ENCODE measurements at regions not wholly inside any gene's neighbourhood (a gene's known extent, or its start where the extent isn't known, plus 50 kb on each side); places are given as distances from the start of the nearest gene placed in this dataset.

DNA sequence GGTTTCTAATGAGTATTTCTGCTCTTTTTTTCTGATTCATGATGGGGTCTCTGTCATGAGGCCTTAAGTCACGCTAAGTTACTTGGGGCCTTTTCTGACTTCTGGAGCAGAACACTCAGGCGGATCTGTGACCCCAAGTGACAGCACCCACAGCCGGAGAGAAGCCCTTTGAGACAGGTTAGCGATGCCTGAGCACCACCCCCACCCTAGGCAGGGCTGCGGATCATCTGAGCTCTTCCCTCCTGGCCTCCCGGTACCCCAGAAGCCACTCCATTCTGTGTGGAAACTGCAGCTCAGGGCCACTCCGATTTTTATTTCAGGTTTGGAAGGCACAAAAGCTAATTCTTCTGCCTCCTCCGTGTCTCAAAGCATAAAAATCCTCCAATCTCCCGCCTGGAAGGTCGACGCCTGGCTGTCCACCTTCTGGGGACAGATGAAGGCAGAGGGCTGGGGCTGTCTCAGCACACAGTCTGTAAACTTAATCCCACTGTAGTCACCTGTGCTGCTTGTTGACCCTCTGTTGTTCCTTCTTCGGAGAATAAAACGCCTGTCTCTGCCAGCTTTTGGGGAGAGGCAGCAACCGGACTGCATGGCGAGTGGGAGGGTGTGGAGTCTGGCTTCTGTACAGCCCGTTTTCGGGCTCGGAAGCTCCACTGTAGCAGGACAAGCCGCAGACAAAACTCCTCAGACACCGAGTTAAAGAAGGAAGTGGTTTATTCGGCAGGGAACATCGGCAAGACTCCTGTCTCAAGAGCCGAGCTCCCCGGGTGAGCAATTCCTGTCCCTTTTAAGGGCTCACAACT, 88.8 kb downstream of the SPRY4 start:
- Histone ChIP-seq H3K4me3 (ENCODE audit: extremely low read depth in 1 of 4, insufficient read depth in 2 of 4, low read depth in 3 of 4, low read length in 4 of 4) (peak overlapping the region in 2 of 4 experiments; percentile 7 to 21; a peak in 2 of 8 replicates), H3K27ac (ENCODE audit: low read depth, low read length) (peak overlapping the region; percentile 49), H3K23me2 (ENCODE audit: low read depth, low read length) (no peaks in the 10 kb centered on the region), H2BK20ac (ENCODE audit: low read length) (peak overlapping the region; percentile 86; the same call in 1 of the 2 replicates), H2BK120ac (replicated peaks; ENCODE audit: low read depth, low read length) (peak overlapping the region; percentile 63), H3K4me1 (replicated peaks in 1 of 4; ENCODE audit: control insufficient read depth in 3 of 4, insufficient read depth in 4 of 4, low read length in 3 of 4) (peaks cover 8 to 19% (median 15%) of the 10 kb centered on the region in 4 experiments), H3K14ac (ENCODE audit: insufficient read length) (no peak overlapping the region), H3K27me3 (replicated peaks in 1 of 4; ENCODE audit: control insufficient read depth in 3 of 4, extremely low read depth in 1 of 4, insufficient read depth in 3 of 4, low read length in 3 of 4) (no peaks in the 10 kb centered on the region), H2BK5ac (ENCODE audit: low read depth, low read length) (peak overlapping the region; percentile 99), H4K20me1 (replicated peaks in 1 of 2; ENCODE audit: control insufficient read depth in 1 of 2, insufficient read depth in 2 of 2, low read length in 2 of 2) (no peaks in the 10 kb centered on the region), H3K23ac (ENCODE audit: insufficient read length) (no peak overlapping the region), H3K79me2 (ENCODE audit: control insufficient read depth in 1 of 2, insufficient read depth in 2 of 2, low read length in 2 of 2) (no peaks in the 10 kb centered on the region), H3K4me2 (ENCODE audit: insufficient read depth in 1 of 2, low read depth in 2 of 2, low read length in 2 of 2) (peak overlapping the region; percentile 51 to 54), H3K9me3 (ENCODE audit: insufficient read depth in 2 of 2, low read depth in 1 of 2, low read length in 1 of 2) (no peaks in the 10 kb centered on the region), H3K4ac (replicated peaks; ENCODE audit: insufficient read length, low read depth, low read length) (peak overlapping the region; percentile 11), H4K5ac (ENCODE audit: insufficient read length, low read depth, low read length) (peak overlapping the region; percentile 3), H3K79me1 (ENCODE audit: low read depth, low read length) (no peaks in the 10 kb centered on the region), H2BK15ac (ENCODE audit: low read length) (peak overlapping the region; percentile 25; the same call in 1 of the 2 replicates), H3K56ac (replicated peaks; ENCODE audit: insufficient read length, low read depth, low read length) (peak overlapping the region; percentile 65), H2AFZ (ENCODE audit: low read length) (no peak overlapping the region), H3K18ac (ENCODE audit: extremely low read depth, low read length) (peak overlapping the region; percentile 72), H3K36me3 (ENCODE audit: control insufficient read depth in 2 of 4, insufficient read depth in 4 of 4, low read length in 3 of 4) (no peaks in the 10 kb centered on the region), H4K91ac (replicated peaks; ENCODE audit: insufficient read length, low read length) (peak overlapping the region; percentile 97), H2BK12ac (ENCODE audit: low read depth, low read length) (peak overlapping the region; percentile 97), H3K9ac (replicated peaks in 1 of 4; ENCODE audit: extremely low read depth in 1 of 4, low read depth in 3 of 4, low read length in 3 of 4) (peak overlapping the region in 3 of 4 experiments; percentile 14 to 27 (median 22); a peak in 5 of 7 replicates), H4K8ac (ENCODE audit: extremely low read depth, insufficient read depth, low read length) (peak overlapping the region; percentile 66), H2AK5ac (ENCODE audit: low read depth, low read length) (peak overlapping the region; percentile 20; the same call in 1 of the 2 replicates)
- ChIA-PET POLR2A (ENCODE audit: partially characterized antibody) (interaction anchor here (1.0 to 2.9 kb wide), 9 partner anchors 10 to 89 kb away, joined by 3 to 14 read pairs (median 4); partner anchors contain the start of gene SPRY4), CTCF (ENCODE audit: partially characterized antibody) (interaction anchor here (0.6 to 4.2 kb wide), 4 partner anchors 13 to 373 kb away, joined by 3 to 22 read pairs (median 3); no protein-coding TSS in a partner anchor)
- DNase-seq (ENCODE audit: low read depth in 1 of 2, low spot score in 2 of 2) (peak in 1 of 2 experiments; percentile 64), FAIRE-seq (no peak)
- TF ChIP-seq RNF2 (IDR thresholded peaks at IDR 0.05; ENCODE audit: borderline replicate concordance, low read depth, low read length, missing control alignments, poor library complexity, severe bottlenecking) (no peak), ASH2L (IDR thresholded peaks at IDR 0.05; ENCODE audit: low read length) (peak; percentile 41), POLR2AphosphoS5 (IDR thresholded peaks at IDR 0.05; ENCODE audit: low read depth, low read length) (no peak), EGR1 (IDR thresholded peaks at IDR 0.05; ENCODE audit: borderline replicate concordance, low read depth, low read length) (no peak), RBBP5 (IDR thresholded peaks at IDR 0.05; ENCODE audit: borderline replicate concordance, low read depth, low read length) (no peak; the same call in 1 of the 2 replicates), CTBP2 (IDR thresholded peaks at IDR 0.05; ENCODE audit: borderline replicate concordance, insufficient read depth, insufficient read length, low read length) (no peak)
- TF ChIP-seq, protein P1, sequence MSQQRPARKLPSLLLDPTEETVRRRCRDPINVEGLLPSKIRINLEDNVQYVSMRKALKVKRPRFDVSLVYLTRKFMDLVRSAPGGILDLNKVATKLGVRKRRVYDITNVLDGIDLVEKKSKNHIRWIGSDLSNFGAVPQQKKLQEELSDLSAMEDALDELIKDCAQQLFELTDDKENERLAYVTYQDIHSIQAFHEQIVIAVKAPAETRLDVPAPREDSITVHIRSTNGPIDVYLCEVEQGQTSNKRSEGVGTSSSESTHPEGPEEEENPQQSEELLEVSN (IDR thresholded peaks at IDR 0.05) = peak; percentile 52
- 41% methylated on average over 24 of the region's 24 CpGs; no CpG with 5 or more reads in 1 of the 2 experiments for WGBS, 2 experiments (ENCODE audit: extremely low coverage in 1 of 2, insufficient coverage in 1 of 2, insufficient read length in 1 of 2, insufficient replicate concordance in 2 of 2, low coverage in 1 of 2, low lambda C conversion rate in 2 of 2, missing lambda C conversion rate in 1 of 2)
